ENCODE measurements at regions not wholly inside any gene's neighbourhood (a gene's known extent, or its start where the extent isn't known, plus 50 kb on each side); places are given as distances from the start of the nearest gene placed in this dataset.

GRCh38 chr20:21640556-21640955, 64.9 kb upstream of the PAX1 start:
- TF ChIP-seq, protein P1, sequence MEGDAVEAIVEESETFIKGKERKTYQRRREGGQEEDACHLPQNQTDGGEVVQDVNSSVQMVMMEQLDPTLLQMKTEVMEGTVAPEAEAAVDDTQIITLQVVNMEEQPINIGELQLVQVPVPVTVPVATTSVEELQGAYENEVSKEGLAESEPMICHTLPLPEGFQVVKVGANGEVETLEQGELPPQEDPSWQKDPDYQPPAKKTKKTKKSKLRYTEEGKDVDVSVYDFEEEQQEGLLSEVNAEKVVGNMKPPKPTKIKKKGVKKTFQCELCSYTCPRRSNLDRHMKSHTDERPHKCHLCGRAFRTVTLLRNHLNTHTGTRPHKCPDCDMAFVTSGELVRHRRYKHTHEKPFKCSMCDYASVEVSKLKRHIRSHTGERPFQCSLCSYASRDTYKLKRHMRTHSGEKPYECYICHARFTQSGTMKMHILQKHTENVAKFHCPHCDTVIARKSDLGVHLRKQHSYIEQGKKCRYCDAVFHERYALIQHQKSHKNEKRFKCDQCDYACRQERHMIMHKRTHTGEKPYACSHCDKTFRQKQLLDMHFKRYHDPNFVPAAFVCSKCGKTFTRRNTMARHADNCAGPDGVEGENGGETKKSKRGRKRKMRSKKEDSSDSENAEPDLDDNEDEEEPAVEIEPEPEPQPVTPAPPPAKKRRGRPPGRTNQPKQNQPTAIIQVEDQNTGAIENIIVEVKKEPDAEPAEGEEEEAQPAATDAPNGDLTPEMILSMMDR (IDR thresholded peaks at IDR 0.05; ENCODE audit: insufficient read depth, low read length) = no peak
- TF ChIP-seq, protein P2, sequence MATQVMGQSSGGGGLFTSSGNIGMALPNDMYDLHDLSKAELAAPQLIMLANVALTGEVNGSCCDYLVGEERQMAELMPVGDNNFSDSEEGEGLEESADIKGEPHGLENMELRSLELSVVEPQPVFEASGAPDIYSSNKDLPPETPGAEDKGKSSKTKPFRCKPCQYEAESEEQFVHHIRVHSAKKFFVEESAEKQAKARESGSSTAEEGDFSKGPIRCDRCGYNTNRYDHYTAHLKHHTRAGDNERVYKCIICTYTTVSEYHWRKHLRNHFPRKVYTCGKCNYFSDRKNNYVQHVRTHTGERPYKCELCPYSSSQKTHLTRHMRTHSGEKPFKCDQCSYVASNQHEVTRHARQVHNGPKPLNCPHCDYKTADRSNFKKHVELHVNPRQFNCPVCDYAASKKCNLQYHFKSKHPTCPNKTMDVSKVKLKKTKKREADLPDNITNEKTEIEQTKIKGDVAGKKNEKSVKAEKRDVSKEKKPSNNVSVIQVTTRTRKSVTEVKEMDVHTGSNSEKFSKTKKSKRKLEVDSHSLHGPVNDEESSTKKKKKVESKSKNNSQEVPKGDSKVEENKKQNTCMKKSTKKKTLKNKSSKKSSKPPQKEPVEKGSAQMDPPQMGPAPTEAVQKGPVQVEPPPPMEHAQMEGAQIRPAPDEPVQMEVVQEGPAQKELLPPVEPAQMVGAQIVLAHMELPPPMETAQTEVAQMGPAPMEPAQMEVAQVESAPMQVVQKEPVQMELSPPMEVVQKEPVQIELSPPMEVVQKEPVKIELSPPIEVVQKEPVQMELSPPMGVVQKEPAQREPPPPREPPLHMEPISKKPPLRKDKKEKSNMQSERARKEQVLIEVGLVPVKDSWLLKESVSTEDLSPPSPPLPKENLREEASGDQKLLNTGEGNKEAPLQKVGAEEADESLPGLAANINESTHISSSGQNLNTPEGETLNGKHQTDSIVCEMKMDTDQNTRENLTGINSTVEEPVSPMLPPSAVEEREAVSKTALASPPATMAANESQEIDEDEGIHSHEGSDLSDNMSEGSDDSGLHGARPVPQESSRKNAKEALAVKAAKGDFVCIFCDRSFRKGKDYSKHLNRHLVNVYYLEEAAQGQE (IDR thresholded peaks at IDR 0.05; ENCODE audit: insufficient replicate concordance, low read depth) = no peak
- TF ChIP-seq POLR2AphosphoS5 (IDR thresholded peaks at IDR 0.05; ENCODE audit: low read depth) = no peak
- no peak for TF ChIP-seq GABPA (IDR thresholded peaks at IDR 0.05; ENCODE audit: low read depth)
